ENCODE measurements at regions not wholly inside any gene's neighbourhood (a gene's known extent, or its start where the extent isn't known, plus 50 kb on each side); places are given as distances from the start of the nearest gene placed in this dataset.

DNA sequence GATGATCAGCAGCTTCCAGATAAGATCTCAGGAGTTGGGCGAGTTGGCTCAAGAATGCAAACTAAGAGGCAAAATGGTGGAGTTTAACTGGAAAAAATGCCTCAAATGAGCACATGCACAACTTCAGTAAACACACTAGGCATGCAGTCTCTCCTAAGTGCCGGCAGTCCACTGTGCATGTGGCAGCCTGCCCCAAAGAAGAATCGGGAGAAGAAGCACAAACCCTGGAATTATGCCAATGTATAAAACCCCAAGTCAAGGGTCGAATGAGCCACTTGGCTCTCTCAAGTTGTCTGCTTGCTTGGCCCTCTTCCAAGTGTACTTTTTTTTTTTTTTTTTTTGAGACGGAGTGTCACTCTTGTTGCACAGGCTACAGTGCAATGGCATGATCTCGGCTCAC lies 53.3 kb upstream of the SLITRK1 start:
- DNase-seq (ENCODE audit: low read depth in 2 of 2) = no peak
- H3K9me3 ChIP-seq (ENCODE audit: control insufficient read depth, insufficient read depth, low read depth, low read length) = no peaks in the 10 kb centered on the region
- no peaks in the 10 kb centered on the region for H4K20me1 ChIP-seq (ENCODE audit: control insufficient read depth, extremely low read depth, insufficient read depth, low read length)
- H3K4me3 ChIP-seq (replicated peaks in 1 of 4; ENCODE audit: control extremely low read depth in 1 of 4, insufficient read depth in 1 of 4, low read depth in 3 of 4, low read length in 4 of 4) = no peak overlapping the region
- no peak overlapping the region for H3K4me2 ChIP-seq (ENCODE audit: extremely low read depth, insufficient read depth, low read length)
- H3K4me1 ChIP-seq (ENCODE audit: control insufficient read depth, extremely low read depth, insufficient read depth, low read length) = no peaks in the 10 kb centered on the region
- H3K27me3 ChIP-seq (ENCODE audit: control insufficient read depth, insufficient read depth, low read length) = no peaks in the 10 kb centered on the region
- no peak overlapping the region for H3K9ac ChIP-seq (ENCODE audit: insufficient read depth, low read length)
- no peaks in the 10 kb centered on the region for H3K79me2 ChIP-seq (ENCODE audit: control insufficient read depth, insufficient read depth, low read length)
- H3K36me3 ChIP-seq (ENCODE audit: control insufficient read depth, insufficient read depth, low read length) = no peaks in the 10 kb centered on the region
- TF ChIP-seq, protein P1, sequence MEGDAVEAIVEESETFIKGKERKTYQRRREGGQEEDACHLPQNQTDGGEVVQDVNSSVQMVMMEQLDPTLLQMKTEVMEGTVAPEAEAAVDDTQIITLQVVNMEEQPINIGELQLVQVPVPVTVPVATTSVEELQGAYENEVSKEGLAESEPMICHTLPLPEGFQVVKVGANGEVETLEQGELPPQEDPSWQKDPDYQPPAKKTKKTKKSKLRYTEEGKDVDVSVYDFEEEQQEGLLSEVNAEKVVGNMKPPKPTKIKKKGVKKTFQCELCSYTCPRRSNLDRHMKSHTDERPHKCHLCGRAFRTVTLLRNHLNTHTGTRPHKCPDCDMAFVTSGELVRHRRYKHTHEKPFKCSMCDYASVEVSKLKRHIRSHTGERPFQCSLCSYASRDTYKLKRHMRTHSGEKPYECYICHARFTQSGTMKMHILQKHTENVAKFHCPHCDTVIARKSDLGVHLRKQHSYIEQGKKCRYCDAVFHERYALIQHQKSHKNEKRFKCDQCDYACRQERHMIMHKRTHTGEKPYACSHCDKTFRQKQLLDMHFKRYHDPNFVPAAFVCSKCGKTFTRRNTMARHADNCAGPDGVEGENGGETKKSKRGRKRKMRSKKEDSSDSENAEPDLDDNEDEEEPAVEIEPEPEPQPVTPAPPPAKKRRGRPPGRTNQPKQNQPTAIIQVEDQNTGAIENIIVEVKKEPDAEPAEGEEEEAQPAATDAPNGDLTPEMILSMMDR (conservative IDR thresholded peaks at IDR 0.05 in 1 of 2, IDR thresholded peaks at IDR 0.05 in 1 of 2; ENCODE audit: low read depth in 1 of 2, low read length in 2 of 2) = no peak
- no peak for TF ChIP-seq EZH2 (IDR thresholded peaks at IDR 0.05; ENCODE audit: low read length, missing control alignments)
- no peak overlapping the region for H2AFZ ChIP-seq (ENCODE audit: low read length)
- H3K27ac ChIP-seq (ENCODE audit: insufficient read depth, low read length) = no peak overlapping the region
